ENCODE measurements at regions not wholly inside any gene's neighbourhood (a gene's known extent, or its start where the extent isn't known, plus 50 kb on each side); places are given as distances from the start of the nearest gene placed in this dataset.

DNA sequence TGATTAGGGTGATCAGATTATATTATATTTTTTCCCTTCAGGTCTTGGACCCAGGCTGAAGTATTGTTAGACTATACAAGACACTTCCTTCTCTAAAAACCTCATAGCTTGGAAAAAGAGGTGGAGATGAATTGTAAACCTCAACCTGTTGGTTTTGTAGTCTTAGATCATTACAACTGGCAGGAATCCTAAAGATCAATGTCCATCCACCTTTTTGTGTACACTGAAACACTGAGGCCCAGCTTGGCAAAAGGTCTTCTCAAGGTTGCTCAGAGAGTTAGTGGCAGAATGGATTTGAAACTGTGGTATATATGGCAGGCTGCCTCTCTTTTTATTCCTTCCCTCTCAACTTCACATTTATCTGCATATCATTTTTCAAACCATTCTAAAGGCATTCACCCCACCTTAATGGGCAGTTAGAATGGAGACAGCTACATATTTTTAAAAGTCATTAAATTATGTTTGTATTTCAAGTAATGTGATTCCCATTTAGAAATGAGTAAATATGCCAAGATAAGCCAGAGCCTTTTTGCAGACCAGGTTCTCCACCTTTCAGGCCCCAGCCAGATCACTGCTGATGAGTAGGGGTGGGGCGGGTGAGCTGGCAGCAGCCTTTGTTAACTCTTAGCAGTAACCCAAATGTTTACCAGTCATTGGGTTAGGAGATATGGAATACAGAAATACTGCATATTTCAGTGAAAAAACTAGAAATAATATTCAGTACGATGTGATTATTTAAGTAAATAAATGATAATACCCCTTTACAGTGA is 243.2 kb upstream of the F9 start:
- DNase-seq (ENCODE audit: low spot score), result no peak
- TF ChIP-seq, protein P1, sequence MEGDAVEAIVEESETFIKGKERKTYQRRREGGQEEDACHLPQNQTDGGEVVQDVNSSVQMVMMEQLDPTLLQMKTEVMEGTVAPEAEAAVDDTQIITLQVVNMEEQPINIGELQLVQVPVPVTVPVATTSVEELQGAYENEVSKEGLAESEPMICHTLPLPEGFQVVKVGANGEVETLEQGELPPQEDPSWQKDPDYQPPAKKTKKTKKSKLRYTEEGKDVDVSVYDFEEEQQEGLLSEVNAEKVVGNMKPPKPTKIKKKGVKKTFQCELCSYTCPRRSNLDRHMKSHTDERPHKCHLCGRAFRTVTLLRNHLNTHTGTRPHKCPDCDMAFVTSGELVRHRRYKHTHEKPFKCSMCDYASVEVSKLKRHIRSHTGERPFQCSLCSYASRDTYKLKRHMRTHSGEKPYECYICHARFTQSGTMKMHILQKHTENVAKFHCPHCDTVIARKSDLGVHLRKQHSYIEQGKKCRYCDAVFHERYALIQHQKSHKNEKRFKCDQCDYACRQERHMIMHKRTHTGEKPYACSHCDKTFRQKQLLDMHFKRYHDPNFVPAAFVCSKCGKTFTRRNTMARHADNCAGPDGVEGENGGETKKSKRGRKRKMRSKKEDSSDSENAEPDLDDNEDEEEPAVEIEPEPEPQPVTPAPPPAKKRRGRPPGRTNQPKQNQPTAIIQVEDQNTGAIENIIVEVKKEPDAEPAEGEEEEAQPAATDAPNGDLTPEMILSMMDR (IDR thresholded peaks at IDR 0.05; ENCODE audit: unreplicated experiment), result no peak
- H3K27me3 Mint-ChIP-seq (ENCODE audit: unreplicated experiment), result no peaks in the 10 kb centered on the region
- H3K9me3 Mint-ChIP-seq (ENCODE audit: unreplicated experiment), result no peaks in the 10 kb centered on the region
- no peaks in the 10 kb centered on the region for H3K36me3 Mint-ChIP-seq (ENCODE audit: low read depth, unreplicated experiment)
- peaks cover 1% of the 10 kb centered on the region for H3K4me1 Mint-ChIP-seq (ENCODE audit: unreplicated experiment)
- no peak overlapping the region for H3K4me3 Mint-ChIP-seq (ENCODE audit: unreplicated experiment)
- H3K27ac Mint-ChIP-seq (ENCODE audit: unreplicated experiment), result no peak overlapping the region

DNA sequence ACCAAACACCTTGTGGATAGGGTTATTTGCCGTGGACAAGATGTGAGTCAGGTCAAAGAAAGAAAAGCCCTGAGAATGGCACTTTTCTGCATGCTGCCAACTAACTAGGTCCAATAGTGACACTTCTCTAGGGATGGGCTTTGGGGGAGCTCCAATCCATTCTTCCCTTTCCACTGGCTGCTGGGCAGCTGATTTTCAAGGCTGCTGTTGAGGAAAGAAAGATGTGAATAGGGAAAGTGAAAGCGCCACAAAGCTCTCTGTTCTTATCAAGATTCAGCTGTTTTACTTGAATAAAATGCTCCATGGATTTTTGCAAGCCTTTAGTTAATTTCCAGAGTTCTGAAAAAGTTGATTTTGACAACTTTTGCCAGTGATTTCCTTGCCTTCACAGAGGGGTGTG is 244.2 kb upstream of the F9 start:
- H3K4me1 Mint-ChIP-seq (ENCODE audit: unreplicated experiment), result no peaks in the 10 kb centered on the region
- H3K27ac Mint-ChIP-seq (ENCODE audit: unreplicated experiment), result no peak overlapping the region
- no peaks in the 10 kb centered on the region for H3K9me3 Mint-ChIP-seq (ENCODE audit: unreplicated experiment)
- no peak overlapping the region for H3K4me3 Mint-ChIP-seq (ENCODE audit: unreplicated experiment)
- no peak for DNase-seq (ENCODE audit: low spot score)
- H3K36me3 Mint-ChIP-seq (ENCODE audit: low read depth, unreplicated experiment), result no peaks in the 10 kb centered on the region
- no peaks in the 10 kb centered on the region for H3K27me3 Mint-ChIP-seq (ENCODE audit: unreplicated experiment)
- TF ChIP-seq, protein P1 (IDR thresholded peaks at IDR 0.05; ENCODE audit: unreplicated experiment), result no peak

DNA sequence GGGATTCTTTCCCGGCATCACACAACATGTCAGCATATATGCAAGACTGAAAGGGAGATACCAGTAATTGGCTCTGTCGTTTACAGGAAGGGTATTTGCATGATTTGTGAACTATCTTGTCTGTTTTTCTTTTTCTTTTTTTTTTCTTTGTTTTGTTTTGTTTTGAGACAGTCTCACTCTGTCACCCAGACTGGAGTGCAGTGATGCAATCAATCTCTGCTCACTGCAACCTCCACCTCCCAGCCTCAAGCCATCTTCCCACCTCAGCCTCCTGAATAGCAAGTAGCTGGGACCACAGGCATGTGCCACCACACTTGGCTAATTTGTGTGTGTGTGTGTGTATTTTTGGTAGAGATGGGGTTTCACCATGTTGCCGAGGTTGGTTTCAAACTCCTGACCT is 262.7 kb upstream of the F9 start:
- TF ChIP-seq, protein P1 (IDR thresholded peaks at IDR 0.05; ENCODE audit: unreplicated experiment), result no peak
- no peaks in the 10 kb centered on the region for H3K9me3 Mint-ChIP-seq (ENCODE audit: unreplicated experiment)
- no peak overlapping the region for H3K27ac Mint-ChIP-seq (ENCODE audit: unreplicated experiment)
- no peak for DNase-seq (ENCODE audit: low spot score)
- H3K4me3 Mint-ChIP-seq (ENCODE audit: unreplicated experiment), result no peak overlapping the region
- H3K27me3 Mint-ChIP-seq (ENCODE audit: unreplicated experiment), result no peaks in the 10 kb centered on the region
- no peaks in the 10 kb centered on the region for H3K36me3 Mint-ChIP-seq (ENCODE audit: low read depth, unreplicated experiment)
- no peaks in the 10 kb centered on the region for H3K4me1 Mint-ChIP-seq (ENCODE audit: unreplicated experiment)

DNA sequence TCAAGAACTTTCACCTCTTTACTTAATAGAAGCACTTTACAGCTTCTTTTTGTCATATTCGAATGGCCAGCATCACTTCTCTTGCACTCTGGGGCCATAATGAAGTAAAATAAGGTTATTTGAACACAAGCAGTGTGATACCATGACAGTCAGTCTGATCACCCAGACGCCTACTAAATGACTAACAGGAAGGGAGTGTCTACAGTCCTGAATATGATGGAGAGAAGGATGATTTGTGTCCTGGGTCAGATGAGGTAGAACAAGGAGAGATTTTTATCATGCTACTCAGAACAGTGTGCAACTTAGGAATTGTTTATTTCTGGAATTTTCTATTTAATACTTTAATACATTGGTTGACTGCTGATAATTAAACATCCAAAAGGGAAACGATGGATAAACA is 284.2 kb upstream of the F9 start:
- Mint-ChIP-seq H3K27me3 (ENCODE audit: unreplicated experiment) (no peaks in the 10 kb centered on the region), H3K4me3 (ENCODE audit: unreplicated experiment) (no peak overlapping the region), H3K36me3 (ENCODE audit: low read depth, unreplicated experiment) (no peaks in the 10 kb centered on the region), H3K27ac (ENCODE audit: unreplicated experiment) (no peak overlapping the region), H3K4me1 (ENCODE audit: unreplicated experiment) (peaks cover 29% of the 10 kb centered on the region), H3K9me3 (ENCODE audit: unreplicated experiment) (no peaks in the 10 kb centered on the region)
- TF ChIP-seq, protein P1 (IDR thresholded peaks at IDR 0.05; ENCODE audit: unreplicated experiment), result no peak
- no peak for DNase-seq (ENCODE audit: low spot score)

DNA sequence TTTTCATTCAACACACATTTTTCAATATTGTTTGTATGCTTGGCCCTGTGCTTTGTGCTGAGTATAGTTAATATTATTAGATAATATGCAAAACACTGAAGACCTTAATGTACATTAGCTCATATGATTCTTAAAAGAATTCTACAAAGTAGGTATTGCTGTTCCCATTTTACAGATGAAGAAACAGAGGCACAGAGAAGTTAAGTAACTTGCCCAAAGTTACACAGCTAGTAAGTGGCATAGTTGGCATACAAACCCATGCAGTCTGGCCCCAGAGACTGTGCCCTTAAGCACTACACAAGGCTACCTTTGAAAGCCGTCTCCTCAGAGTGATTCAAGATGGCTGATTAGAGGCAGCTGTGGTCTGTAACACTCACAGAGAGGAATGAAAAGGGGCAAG is 293.4 kb upstream of the F9 start:
- Mint-ChIP-seq H3K36me3 (ENCODE audit: low read depth, unreplicated experiment) (no peaks in the 10 kb centered on the region), H3K9me3 (ENCODE audit: unreplicated experiment) (no peaks in the 10 kb centered on the region), H3K27ac (ENCODE audit: unreplicated experiment) (no peak overlapping the region), H3K4me1 (ENCODE audit: unreplicated experiment) (peaks cover 6% of the 10 kb centered on the region), H3K27me3 (ENCODE audit: unreplicated experiment) (no peaks in the 10 kb centered on the region), H3K4me3 (ENCODE audit: unreplicated experiment) (no peak overlapping the region)
- no peak for DNase-seq (ENCODE audit: low spot score)
- TF ChIP-seq, protein P1 (IDR thresholded peaks at IDR 0.05; ENCODE audit: unreplicated experiment), result no peak
